Keratinocyte (primary cell): ENCODE measurements at regions not wholly inside any gene's neighbourhood (a gene's known extent, or its start where the extent isn't known, plus 50 kb on each side); places are given as distances from the start of the nearest gene placed in this dataset.

Source experiments
- DNase-seq: peaks from one replicate; pipeline ENCODE4 v3.0.0-alpha.2; 2011; ENCODE audit warnings: low read depth, missing footprints, low spot score
- FAIRE-seq: peaks from 2 replicates; lab custom pipeline; 2011; peaks lifted over from hg19 to GRCh38; lab: Jason Lieb, UNC
- H2AFZ ChIP-seq: 2 replicates; pipeline ENCODE4 v1.6.0; 2012; ENCODE audit warnings: low read length, control low read depth, inconsistent platforms; ENCODE audit not compliant: control insufficient read depth
- H3K27ac ChIP-seq: 2 replicates; pipeline ENCODE4 v1.5.1; 2011; ENCODE audit warnings: low read length; ENCODE audit not compliant: control insufficient read depth, insufficient read depth
- H3K27me3 ChIP-seq: 3 replicates; pipeline ENCODE4 v1.6.0; 2011; ENCODE audit warnings: low read length; ENCODE audit not compliant: control insufficient read depth, insufficient read depth; ENCODE audit errors: extremely low read depth
- H3K36me3 ChIP-seq, 2 experiments: 2 replicates in 1 of 2; 3 replicates in 1 of 2; pipeline ENCODE4 v1.5.1; 2011; ENCODE audit warnings: low read length in 2 of 2, mild to moderate bottlenecking in 1 of 2; ENCODE audit not compliant: control insufficient read depth in 2 of 2, insufficient read depth in 2 of 2; ENCODE audit errors: extremely low read depth in 1 of 2
- H3K4me1 ChIP-seq: 3 replicates; pipeline ENCODE4 v1.5.1; 2011; ENCODE audit warnings: low read length; ENCODE audit not compliant: control insufficient read depth, insufficient read depth; ENCODE audit errors: extremely low read depth
- H3K4me2 ChIP-seq: 3 replicates; pipeline ENCODE4 v1.6.0; 2011; ENCODE audit warnings: low read depth, low read length; ENCODE audit not compliant: control insufficient read depth, insufficient read depth; ENCODE audit errors: extremely low read depth
- H3K4me3 ChIP-seq, 3 experiments: fragments of 200-600 bp in 1 of 3; sonication (generic) in 1 of 3; 2 replicates in 2 of 3; 3 replicates in 1 of 3; pipeline ENCODE4 v1.5.1; 2011 to 2016; ENCODE audit warnings: low read length in 3 of 3, mild to moderate bottlenecking in 3 of 3, control low read depth in 2 of 3, inconsistent platforms in 1 of 3, low read depth in 1 of 3, mixed read lengths in 1 of 3, mixed run types in 1 of 3, moderate library complexity in 1 of 3; ENCODE audit not compliant: control insufficient read depth in 2 of 3, insufficient read depth in 2 of 3; ENCODE audit errors: extremely low read depth in 1 of 3
- H3K79me2 ChIP-seq: 2 replicates; pipeline ENCODE4 v1.6.0; 2012; ENCODE audit warnings: low read length; ENCODE audit not compliant: control insufficient read depth, insufficient read depth
- H3K9ac ChIP-seq: 3 replicates; pipeline ENCODE4 v1.6.0; 2011; ENCODE audit warnings: low read length; ENCODE audit not compliant: control insufficient read depth, insufficient read depth; ENCODE audit errors: extremely low read depth
- H3K9me1 ChIP-seq: 3 replicates; pipeline ENCODE4 v1.6.0; 2011; ENCODE audit warnings: low read length; ENCODE audit not compliant: control insufficient read depth, insufficient read depth; ENCODE audit errors: extremely low read depth
- H3K9me3 ChIP-seq: 2 replicates; pipeline ENCODE4 v1.5.1; 2012; ENCODE audit warnings: low read depth, low read length; ENCODE audit not compliant: control insufficient read depth
- H4K20me1 ChIP-seq: 3 replicates; pipeline ENCODE4 v1.6.0; 2011; ENCODE audit warnings: low read length; ENCODE audit not compliant: control insufficient read depth, insufficient read depth; ENCODE audit errors: extremely low read depth
- CTCF ChIP-seq, 3 experiments: IDR thresholded peaks in 1 of 3; conservative IDR thresholded peaks in 1 of 3; optimal IDR thresholded peaks in 1 of 3; 2 replicates in 2 of 3; 3 replicates in 1 of 3; pipeline versions ENCODE3 to v1.5.1; 2011; ENCODE audit warnings: low read length in 3 of 3, mild to moderate bottlenecking in 3 of 3, moderate library complexity in 2 of 3, control low read depth in 1 of 3, inconsistent platforms in 1 of 3; ENCODE audit not compliant: insufficient read depth in 2 of 3; ENCODE audit errors: extremely low read depth in 1 of 3
- EZH2 ChIP-seq: IDR thresholded peaks from one replicate; pipeline ENCODE4 v1.6.1; 2012; ENCODE audit warnings: inconsistent platforms, mild to moderate bottlenecking, low read length, moderate library complexity
- dilution Hi-C: fragments of 300-500 bp; cut with MboI; formaldehyde crosslinking; loops from one replicate; pipeline ENCODE4 v1.7.0; 2020; ENCODE audit warnings: low sequenced_read_pairs; ENCODE audit not compliant: extremely low pct_ligation_motif_present

- DNase-seq (no peak), FAIRE-seq (no peak)
- H3K4me2 ChIP-seq: no peak overlapping the region
- H3K9me3 ChIP-seq: no peaks in the 10 kb centered on the region
- H3K9ac ChIP-seq: no peak overlapping the region
- peaks cover 5% of the 10 kb centered on the region for H3K4me1 ChIP-seq
- H3K9me1 ChIP-seq: no peaks in the 10 kb centered on the region
- no peak overlapping the region for H3K27ac ChIP-seq
- TF ChIP-seq CTCF (optimal IDR thresholded peaks at IDR 0.05 in 1 of 3, IDR thresholded peaks at IDR 0.05 in 1 of 3, conservative IDR thresholded peaks at IDR 0.05 in 1 of 3; ENCODE audit: extremely low read depth in 1 of 3, insufficient read depth in 2 of 3, low read length in 3 of 3): no peak
- no peak overlapping the region for H2AFZ ChIP-seq
- dilution Hi-C loops: no loop called here
- no peaks in the 10 kb centered on the region for H3K27me3 ChIP-seq
- no peak overlapping the region for H3K4me3 ChIP-seq
- H3K36me3 ChIP-seq: no peaks in the 10 kb centered on the region
- H4K20me1 ChIP-seq: no peaks in the 10 kb centered on the region
- H3K79me2 ChIP-seq: no peaks in the 10 kb centered on the region
Measured at GRCh38 chr2:138245310-138245709, 256.3 kb upstream of the SPOPL start.

- Histone ChIP-seq H3K9me1 (no peaks in the 10 kb centered on the region), H3K27ac (no peak overlapping the region), H4K20me1 (no peaks in the 10 kb centered on the region), H3K4me3 (no peak overlapping the region), H3K27me3 (no peaks in the 10 kb centered on the region), H3K4me2 (no peak overlapping the region), H3K9me3 (no peaks in the 10 kb centered on the region), H3K79me2 (no peaks in the 10 kb centered on the region), H3K4me1 (peaks cover 5% of the 10 kb centered on the region), H3K9ac (no peak overlapping the region), H2AFZ (no peak overlapping the region), H3K36me3 (no peaks in the 10 kb centered on the region)
- DNase-seq (no peak), FAIRE-seq (no peak)
- dilution Hi-C loops: no loop called here
- no peak for TF ChIP-seq CTCF (optimal IDR thresholded peaks at IDR 0.05 in 1 of 3, IDR thresholded peaks at IDR 0.05 in 1 of 3, conservative IDR thresholded peaks at IDR 0.05 in 1 of 3; ENCODE audit: extremely low read depth in 1 of 3, insufficient read depth in 2 of 3, low read length in 3 of 3)
- TF ChIP-seq EZH2: no peak
Measured at GRCh38 chr2:138247302-138247701, 254.3 kb upstream of the SPOPL start.
